ENCODE measurements at regions not wholly inside any gene's neighbourhood (a gene's known extent, or its start where the extent isn't known, plus 50 kb on each side); places are given as distances from the start of the nearest gene placed in this dataset.

GRCh38 chr3:193980326-193980725 is 155.6 kb upstream of the HES1 start:
- Histone ChIP-seq H3K27ac (ENCODE audit: poor library complexity, severe bottlenecking) (no peak overlapping the region), H3K36me3 (ENCODE audit: low read depth) (no peaks in the 10 kb centered on the region), H3K4me1 (ENCODE audit: insufficient read depth, poor library complexity, severe bottlenecking) (peaks cover 16% of the 10 kb centered on the region), H3K27me3 (ENCODE audit: insufficient read depth, poor library complexity, severe bottlenecking) (no peaks in the 10 kb centered on the region), H3K4me3 (ENCODE audit: severe bottlenecking) (no peak overlapping the region), H3K9me3 (ENCODE audit: severe bottlenecking) (no peaks in the 10 kb centered on the region)
- ATAC-seq (ENCODE audit: low read depth) (no peak), DNase-seq (ENCODE audit: low spot score) (no peak)
- TF ChIP-seq CTCF (IDR thresholded peaks at IDR 0.05; ENCODE audit: poor library complexity, severe bottlenecking) = no peak

GRCh38 chr3:193980905-193981304 is 155.0 kb upstream of the HES1 start:
- ATAC-seq (ENCODE audit: low read depth) = no peak

GRCh38 chr3:193981504-193981903 is 154.4 kb upstream of the HES1 start:
- no peak for DNase-seq (ENCODE audit: low spot score)
- no peak for ATAC-seq (ENCODE audit: low read depth)
- H3K9me3 ChIP-seq (ENCODE audit: severe bottlenecking) = no peaks in the 10 kb centered on the region
- TF ChIP-seq CTCF (IDR thresholded peaks at IDR 0.05; ENCODE audit: poor library complexity, severe bottlenecking) = no peak
- no peak overlapping the region for H3K4me3 ChIP-seq (ENCODE audit: severe bottlenecking)
- H3K27me3 ChIP-seq (ENCODE audit: insufficient read depth, poor library complexity, severe bottlenecking) = no peaks in the 10 kb centered on the region
- peaks cover 16% of the 10 kb centered on the region for H3K4me1 ChIP-seq (ENCODE audit: insufficient read depth, poor library complexity, severe bottlenecking)
- H3K36me3 ChIP-seq (ENCODE audit: low read depth) = no peaks in the 10 kb centered on the region
- no peak overlapping the region for H3K27ac ChIP-seq (ENCODE audit: poor library complexity, severe bottlenecking)

More at GRCh38 chr3:193980905-193981304, 155.0 kb upstream of the HES1 start:
- DNase-seq (ENCODE audit: low spot score) = no peak
- H3K4me1 ChIP-seq (ENCODE audit: insufficient read depth, poor library complexity, severe bottlenecking) = peaks cover 16% of the 10 kb centered on the region
- no peaks in the 10 kb centered on the region for H3K27me3 ChIP-seq (ENCODE audit: insufficient read depth, poor library complexity, severe bottlenecking)
- no peaks in the 10 kb centered on the region for H3K36me3 ChIP-seq (ENCODE audit: low read depth)
- TF ChIP-seq CTCF (IDR thresholded peaks at IDR 0.05; ENCODE audit: poor library complexity, severe bottlenecking) = no peak
- no peak overlapping the region for H3K4me3 ChIP-seq (ENCODE audit: severe bottlenecking)
- H3K9me3 ChIP-seq (ENCODE audit: severe bottlenecking) = no peaks in the 10 kb centered on the region
- H3K27ac ChIP-seq (ENCODE audit: poor library complexity, severe bottlenecking) = no peak overlapping the region

- no peaks in the 10 kb centered on the region for H3K9me3 ChIP-seq (ENCODE audit: severe bottlenecking)
- ATAC-seq (ENCODE audit: low read depth) = peak; percentile 84
- H3K4me1 ChIP-seq (ENCODE audit: insufficient read depth, poor library complexity, severe bottlenecking) = peaks cover 16% of the 10 kb centered on the region
- no peaks in the 10 kb centered on the region for H3K36me3 ChIP-seq (ENCODE audit: low read depth)
- H3K27me3 ChIP-seq (ENCODE audit: insufficient read depth, poor library complexity, severe bottlenecking) = no peaks in the 10 kb centered on the region
- DNase-seq (ENCODE audit: low spot score) = peak; percentile 68
- TF ChIP-seq CTCF (IDR thresholded peaks at IDR 0.05; ENCODE audit: poor library complexity, severe bottlenecking) = no peak
- H3K27ac ChIP-seq (ENCODE audit: poor library complexity, severe bottlenecking) = no peak overlapping the region
- no peak overlapping the region for H3K4me3 ChIP-seq (ENCODE audit: severe bottlenecking)
Measured at GRCh38 chr3:193982258-193982659, 153.7 kb upstream of the HES1 start.

GRCh38 chr3:193983846-193984818 is 151.8 kb upstream of the HES1 start:
- DNase-seq (ENCODE audit: low spot score) = no peak
- no peaks in the 10 kb centered on the region for H3K9me3 ChIP-seq (ENCODE audit: severe bottlenecking)
- H3K36me3 ChIP-seq (ENCODE audit: low read depth) = no peaks in the 10 kb centered on the region
- H3K27me3 ChIP-seq (ENCODE audit: insufficient read depth, poor library complexity, severe bottlenecking) = no peaks in the 10 kb centered on the region
- no peak overlapping the region for H3K27ac ChIP-seq (ENCODE audit: poor library complexity, severe bottlenecking)
- no peak for ATAC-seq (ENCODE audit: low read depth)
- no peak overlapping the region for H3K4me3 ChIP-seq (ENCODE audit: severe bottlenecking)
- TF ChIP-seq CTCF (IDR thresholded peaks at IDR 0.05; ENCODE audit: poor library complexity, severe bottlenecking) = no peak
- H3K4me1 ChIP-seq (ENCODE audit: insufficient read depth, poor library complexity, severe bottlenecking) = peaks cover 10% of the 10 kb centered on the region

Data from RWPE2 (cell line).